NCI-H345 (cell line): ENCODE measurements at regions not wholly inside any gene's neighbourhood (a gene's known extent, or its start where the extent isn't known, plus 50 kb on each side); places are given as distances from the start of the nearest gene placed in this dataset.
"Not testable (repeated sequence)": the region's sequence is repeated elsewhere in the genome, so short reads cannot be mapped to it uniquely, and the experiment has no call there.

Experiments used
- DNase-seq: peaks from one replicate; lab custom pipeline; 2025; lab: John Stamatoyannopoulos, UW

DNA sequence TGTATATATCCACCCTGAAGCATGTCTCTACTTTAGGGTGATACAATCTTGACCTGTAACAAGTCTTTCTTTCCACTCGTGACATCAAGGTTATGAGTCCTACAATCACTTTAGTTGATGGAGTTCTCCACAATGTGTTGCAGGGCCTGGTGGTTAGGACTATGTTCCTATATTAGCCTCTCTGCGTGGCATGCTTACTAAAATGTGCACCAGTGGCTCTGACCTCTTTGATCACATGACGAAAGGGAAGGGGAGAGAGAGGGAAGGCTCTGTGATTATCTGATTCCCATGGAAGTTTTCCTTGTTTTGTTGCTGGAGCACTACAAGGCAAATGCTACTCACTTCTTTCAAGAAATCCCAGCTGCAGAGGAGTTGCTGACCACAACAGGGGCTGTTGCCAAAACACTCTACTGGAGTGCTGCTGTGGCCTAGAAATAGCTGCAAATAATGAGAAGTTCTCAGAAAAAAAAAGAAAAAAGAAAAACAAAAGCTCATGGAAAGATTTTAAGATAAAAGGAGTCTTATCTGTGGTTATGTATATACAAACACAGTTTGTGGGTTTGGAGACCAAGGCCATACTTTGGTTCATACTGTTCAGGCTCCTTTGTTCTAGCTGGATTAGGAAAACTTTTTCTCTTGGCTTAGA, 272.8 kb upstream of the MMADHC start:
- DNase-seq, result no peak

DNA sequence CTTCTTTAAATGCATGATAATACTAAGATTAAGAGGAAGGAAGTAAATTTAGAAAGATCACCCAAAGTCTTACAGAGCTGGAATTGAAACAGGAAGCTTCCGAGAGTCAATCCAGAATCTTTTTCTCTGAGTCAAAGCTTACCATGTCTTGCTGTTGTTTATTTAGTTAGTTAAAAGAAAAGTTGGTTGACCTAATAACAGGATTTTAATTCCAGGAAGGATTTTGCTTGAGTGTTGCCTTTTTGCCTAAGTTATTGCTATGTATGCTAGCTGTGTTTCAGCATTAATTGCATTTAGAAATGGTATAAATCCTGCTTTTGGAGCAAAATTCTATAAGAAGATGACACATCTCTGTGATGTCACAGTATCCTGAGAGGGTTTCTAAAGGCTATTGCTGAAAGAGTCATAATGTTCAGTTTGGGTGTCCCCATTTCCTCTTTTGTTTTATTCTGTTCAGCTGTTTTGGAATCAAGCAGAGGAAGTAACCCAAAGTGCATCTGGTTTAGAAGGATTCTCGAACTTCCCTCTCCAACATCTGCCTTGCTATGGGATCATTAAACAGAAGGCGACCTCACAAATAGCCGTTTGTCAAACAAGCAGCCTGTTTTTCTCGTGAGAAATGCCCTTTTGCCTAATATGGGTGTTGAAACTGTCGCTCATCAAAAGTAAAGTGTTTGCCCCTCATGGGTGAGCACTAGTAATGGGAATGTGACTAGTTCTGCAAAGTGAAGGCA, 271.5 kb upstream of the MMADHC start:
- no peak for DNase-seq

GRCh38 chr2:149858216-149858615, 270.6 kb upstream of the MMADHC start:
- DNase-seq, result no peak

DNA sequence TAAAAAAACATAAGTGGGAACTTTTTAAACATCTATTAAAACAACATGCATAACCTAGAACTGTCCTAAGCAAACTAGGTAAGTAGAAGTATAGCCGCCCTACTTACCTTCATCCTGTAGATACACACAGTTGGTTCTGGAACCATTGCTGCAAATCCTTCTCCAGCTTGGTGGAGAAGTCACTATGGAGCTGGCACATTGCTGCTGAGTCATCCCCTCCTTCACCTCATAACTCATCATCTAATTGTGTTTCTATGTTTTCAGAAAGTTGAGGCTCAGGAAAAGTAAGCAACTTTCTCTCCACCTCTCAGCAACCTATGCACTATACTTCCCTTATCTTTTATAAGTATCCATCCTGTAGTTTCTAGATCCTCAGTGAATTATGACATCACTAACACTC, 269.8 kb upstream of the MMADHC start:
- DNase-seq, result no peak

- not testable (repeated sequence) for DNase-seq
These were observed 268.3 kb upstream of the MMADHC start for GRCh38 chr2:149855859-149856258.

DNA sequence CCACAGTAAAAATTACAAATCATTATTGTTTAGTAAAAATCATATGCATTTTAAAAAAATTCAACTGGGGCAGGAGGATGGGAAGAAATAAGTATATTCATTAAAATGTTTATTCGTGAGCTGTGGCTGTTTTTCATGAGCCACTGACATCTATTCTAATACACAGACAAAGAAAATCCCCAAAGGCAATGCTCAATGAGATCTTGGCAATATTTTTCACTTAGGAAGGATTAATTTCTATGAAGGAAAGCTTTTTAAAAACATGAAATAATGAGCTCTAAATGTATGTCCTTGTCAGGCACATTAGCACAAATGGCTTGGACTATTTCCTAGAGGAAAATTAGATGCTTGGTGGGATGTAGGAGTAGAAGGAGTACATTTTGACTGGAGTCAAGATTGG, 262.0 kb upstream of the MMADHC start:
- DNase-seq, result no peak

DNA sequence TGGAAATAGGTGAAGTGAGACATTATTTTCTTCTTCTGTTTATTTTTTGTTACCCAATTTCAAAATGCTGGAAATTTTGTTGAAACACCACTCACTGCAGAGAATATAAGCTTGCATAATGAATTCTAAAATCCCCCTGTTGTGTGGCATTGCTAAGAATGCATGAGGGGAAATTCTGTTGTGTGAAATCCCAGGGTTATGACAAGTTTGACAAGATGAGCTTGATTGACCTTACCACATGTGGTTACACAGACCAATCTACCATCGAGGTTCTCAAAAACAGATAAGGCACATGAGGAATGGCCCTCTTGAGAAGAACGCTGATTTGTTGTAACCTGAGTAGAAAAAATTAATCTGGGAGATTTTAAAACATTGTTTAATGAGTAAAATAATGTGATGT, 261.6 kb upstream of the MMADHC start:
- no peak for DNase-seq

- no peak for DNase-seq
These were observed 253.8 kb upstream of the MMADHC start for GRCh38 chr2:149841396-149841795.

DNA sequence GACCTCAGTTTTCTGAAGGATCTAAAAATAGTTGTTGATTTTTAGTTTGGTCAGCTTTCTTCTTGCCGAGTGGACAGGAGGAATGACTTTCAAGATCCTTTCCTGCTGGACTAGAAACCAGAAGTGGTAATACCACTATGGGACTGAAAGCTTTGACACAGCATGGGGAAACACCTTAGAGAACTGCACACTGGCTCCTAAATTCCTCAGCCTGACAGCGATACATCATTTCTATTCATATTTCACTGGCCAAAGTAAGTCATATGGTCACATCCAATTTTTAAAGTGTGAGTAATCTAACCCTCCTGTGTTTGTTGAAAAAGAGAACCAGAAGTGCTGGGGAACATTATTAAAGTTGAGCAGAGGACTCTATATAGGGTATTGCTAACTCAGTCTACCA, 244.7 kb upstream of the MMADHC start:
- no peak for DNase-seq

DNA sequence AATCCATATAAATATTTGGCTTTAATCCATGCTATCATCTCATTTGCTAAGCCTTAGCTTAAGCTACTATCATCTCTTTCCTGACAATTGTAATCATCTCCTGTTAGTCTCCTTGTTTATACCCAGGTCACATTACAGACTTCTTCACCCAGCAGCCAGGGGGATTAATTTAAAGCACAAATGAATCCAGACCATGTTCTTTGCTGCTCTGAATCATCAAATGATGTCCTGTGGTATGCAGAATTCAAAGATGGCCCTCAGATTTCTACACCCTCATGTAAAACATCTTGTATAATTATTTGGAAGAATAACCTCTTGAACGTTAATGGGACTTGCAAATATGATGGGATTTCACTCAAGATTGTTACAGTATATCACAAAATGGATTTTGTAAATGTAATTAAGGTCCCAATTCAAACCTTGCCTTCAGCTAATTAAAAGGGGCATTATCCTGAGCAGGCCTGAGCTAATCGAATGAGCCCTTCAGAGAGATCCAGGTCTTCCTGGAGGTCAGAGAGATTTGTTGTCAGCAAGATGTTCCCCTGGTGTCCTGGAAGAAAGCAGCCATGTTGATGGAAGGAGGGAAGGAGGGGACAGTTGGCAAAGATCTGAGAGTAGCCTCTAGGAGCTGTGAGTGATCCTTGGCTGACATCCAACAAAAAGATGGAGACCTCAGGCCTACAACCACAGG, 241.1 kb upstream of the MMADHC start:
- DNase-seq, result no peak

DNA sequence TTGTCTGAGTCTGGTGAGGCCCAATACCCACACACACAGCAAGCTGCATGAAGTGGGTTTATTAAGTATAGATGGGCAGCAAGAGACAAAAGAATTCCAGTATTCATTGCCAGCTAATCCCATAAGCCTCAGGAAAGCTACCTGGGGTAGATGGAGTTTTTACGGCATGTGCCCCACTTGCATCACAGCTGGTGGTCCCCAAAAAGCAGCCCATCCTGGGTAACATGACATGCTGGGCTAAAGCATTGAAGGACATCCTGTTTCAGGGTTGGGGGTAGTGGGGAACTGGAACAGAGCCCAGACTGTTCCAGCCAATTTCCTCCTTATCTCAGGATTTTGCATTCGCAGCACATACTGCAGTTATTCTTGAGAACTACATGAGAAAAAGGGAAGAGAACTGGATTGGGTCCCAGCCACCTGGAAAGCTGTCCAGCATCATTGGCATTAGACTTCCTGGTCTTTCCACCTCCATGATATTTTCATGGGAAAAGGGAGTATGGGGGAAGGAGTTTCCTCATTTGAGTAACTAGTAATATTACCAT, 240.1 kb upstream of the MMADHC start:
- peak; percentile 57 for DNase-seq

- DNase-seq, result no peak
These were observed 239.0 kb upstream of the MMADHC start for GRCh38 chr2:149826471-149827125.

DNA sequence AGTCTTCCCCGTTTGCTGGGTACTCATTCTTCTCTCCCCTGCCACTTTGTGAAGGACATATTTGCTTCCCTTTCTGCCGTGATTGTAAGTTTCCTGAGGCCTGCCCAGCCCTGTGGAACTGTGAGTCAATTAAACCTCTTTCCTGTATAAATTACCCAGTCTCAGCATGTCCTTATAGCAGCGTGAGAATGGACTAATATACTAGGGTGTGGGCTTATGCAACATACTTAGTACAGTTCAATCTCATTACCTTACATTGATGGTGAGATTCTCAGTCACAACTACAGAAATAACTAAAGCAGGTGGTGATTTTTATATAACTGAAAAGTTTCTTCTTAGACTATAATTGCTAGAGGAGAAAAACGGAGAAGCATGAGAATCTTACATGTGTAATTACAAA, 237.9 kb upstream of the MMADHC start:
- DNase-seq, result no peak

GRCh38 chr2:149824136-149824535, 236.6 kb upstream of the MMADHC start:
- no peak for DNase-seq

GRCh38 chr2:149819356-149819957, 231.9 kb upstream of the MMADHC start:
- no peak for DNase-seq

GRCh38 chr2:149816756-149817551, 229.4 kb upstream of the MMADHC start:
- no peak for DNase-seq

DNA sequence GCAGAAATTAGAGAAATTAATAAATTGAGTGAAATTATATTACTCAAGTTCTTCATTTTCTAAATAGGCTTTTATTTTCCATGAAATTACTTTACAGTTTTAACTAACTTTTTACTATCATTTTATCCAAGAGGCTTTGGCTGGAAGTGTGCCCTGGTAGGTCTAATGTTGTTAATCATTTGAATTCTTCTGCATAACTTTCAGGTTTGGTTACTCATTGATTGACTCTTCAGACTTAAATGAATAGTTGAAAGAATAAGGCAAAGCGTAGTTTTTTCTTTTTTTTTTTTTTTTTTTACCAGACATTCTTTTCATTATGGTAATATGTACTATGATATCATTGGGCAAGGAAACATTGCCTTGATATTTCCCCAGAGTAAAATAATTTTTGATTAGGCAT, 228.4 kb upstream of the MMADHC start:
- DNase-seq, result no peak

DNA sequence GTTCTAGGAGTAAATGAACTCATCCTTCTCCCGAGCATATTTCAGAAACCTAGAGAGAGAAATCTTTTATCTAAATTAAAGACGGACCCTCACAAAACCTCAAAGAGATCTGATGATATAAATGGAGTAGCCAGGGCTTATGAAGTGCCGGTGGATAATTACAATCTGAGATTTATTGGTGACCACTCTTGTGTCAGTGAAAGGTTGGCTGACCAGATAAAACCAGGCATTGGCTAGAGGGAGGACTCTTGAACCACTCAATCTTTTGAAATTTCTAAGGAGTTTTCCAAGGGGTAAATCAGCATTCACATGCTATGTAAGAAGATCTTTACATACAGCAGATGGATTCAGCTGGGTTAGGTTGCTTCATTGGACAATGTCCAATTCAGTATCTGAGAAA, 227.3 kb upstream of the MMADHC start:
- no peak for DNase-seq

DNA sequence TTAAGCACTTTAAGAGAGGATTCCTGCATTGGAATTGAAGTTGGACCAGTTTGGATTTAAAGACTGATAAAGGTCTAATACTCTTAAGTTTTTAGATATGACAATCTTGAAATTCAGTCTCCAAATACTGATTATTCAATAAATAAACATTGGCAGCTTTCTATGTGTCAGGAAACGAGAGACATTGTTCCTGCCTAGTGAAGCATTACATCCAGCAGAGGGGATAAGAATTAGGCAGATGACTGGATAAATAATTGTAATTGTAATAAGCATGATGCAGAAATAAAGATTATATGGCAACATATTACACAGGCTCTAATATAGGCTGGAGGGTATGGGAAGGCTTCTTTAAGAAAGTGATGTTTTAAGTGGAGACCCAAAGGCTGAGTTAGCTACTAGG, 226.5 kb upstream of the MMADHC start:
- DNase-seq, result no peak

DNA sequence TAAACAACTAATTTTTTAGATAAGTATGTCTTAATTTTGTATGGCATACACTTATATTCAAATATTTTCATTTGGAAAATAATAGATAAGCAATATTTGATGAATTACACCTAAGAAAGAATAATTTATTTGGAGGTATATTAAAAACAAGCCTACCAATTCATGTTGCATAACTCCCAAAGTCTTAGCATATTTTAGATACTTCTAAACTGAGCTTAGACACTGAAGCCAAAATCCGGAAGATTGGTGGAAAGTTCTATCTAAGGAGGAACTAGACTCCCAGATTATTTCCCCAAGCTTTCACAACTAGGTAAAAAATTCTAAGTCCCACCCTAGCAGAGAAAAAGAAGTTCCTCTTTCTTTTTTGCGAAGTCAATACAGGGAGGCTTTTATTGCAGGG, 221.0 kb upstream of the MMADHC start:
- DNase-seq, result no peak

- no peak for DNase-seq
These were observed 219.1 kb upstream of the MMADHC start for GRCh38 chr2:149806651-149807050.
